ENCODE measurements at regions not wholly inside any gene's neighbourhood (a gene's known extent, or its start where the extent isn't known, plus 50 kb on each side); places are given as distances from the start of the nearest gene placed in this dataset.

- TF ChIP-seq CTCF (IDR thresholded peaks at IDR 0.05) (no peak), POLR2AphosphoS5 (IDR thresholded peaks at IDR 0.05; ENCODE audit: insufficient read depth in 1 of 2, low read depth in 1 of 2) (no peak)
These were observed 1284.1 kb upstream of the NXPH2 start for GRCh38 chr2:140064243-140064642.

Data from vagina (tissue), 2 donors.